Neural cell (in vitro differentiated cells): ENCODE measurements at regions not wholly inside any gene's neighbourhood (a gene's known extent, or its start where the extent isn't known, plus 50 kb on each side); places are given as distances from the start of the nearest gene placed in this dataset.

ENCODE experiments used
- H2AFZ ChIP-seq: fragments of 200-600, 300-800 bp; sonication (generic), shearing (Covaris generic); 2 replicates; pipeline ENCODE4 v1.6.0; 2014; ENCODE audit warnings: low read depth, mild to moderate bottlenecking, antibody characterized with exemption, low read length, moderate library complexity
- H3F3A ChIP-seq: fragments of 200-600 bp; shearing (Covaris generic); 2 replicates; pipeline ENCODE4 v1.6.1; 2016; ENCODE audit warnings: mild to moderate bottlenecking, moderate library complexity, mixed read lengths, antibody characterized with exemption, low read length; ENCODE audit not compliant: insufficient read depth, poor library complexity, severe bottlenecking
- H3K27ac ChIP-seq: fragments of 200-600, 300-800 bp; sonication (generic), shearing (Covaris generic); 2 replicates; pipeline ENCODE4 v1.5.1; 2014; ENCODE audit warnings: mild to moderate bottlenecking, low read length, moderate library complexity
- H3K27me3 ChIP-seq: fragments of 300-800, 200-600 bp; sonication (generic), shearing (Covaris generic); 2 replicates; pipeline ENCODE4 v1.6.0; 2014; ENCODE audit warnings: mild to moderate bottlenecking, low read depth, low read length, moderate library complexity; ENCODE audit not compliant: insufficient read depth
- H3K36me3 ChIP-seq: fragments of 300-800, 200-600 bp; sonication (generic), shearing (Covaris generic); 2 replicates; pipeline ENCODE4 v1.5.1; 2014; ENCODE audit warnings: mild to moderate bottlenecking, antibody characterized with exemption, low read length, moderate library complexity; ENCODE audit not compliant: insufficient read depth
- H3K4me2 ChIP-seq: fragments of 300-800, 200-600 bp; sonication (generic), shearing (Covaris generic); 2 replicates; pipeline ENCODE4 v1.6.0; 2014; ENCODE audit warnings: mild to moderate bottlenecking, low read length
- H3K4me3 ChIP-seq: fragments of 300-800, 200-600 bp; sonication (generic), shearing (Covaris generic); 2 replicates; pipeline ENCODE4 v1.5.1; 2014; ENCODE audit warnings: mild to moderate bottlenecking, low read length, moderate library complexity
- H3K79me2 ChIP-seq: fragments of 200-600 bp; shearing (Covaris generic); replicated peaks from 2 replicates; pipeline ENCODE4 v1.6.0; 2014; ENCODE audit warnings: mild to moderate bottlenecking, low read length, moderate library complexity; ENCODE audit not compliant: insufficient read depth
- H3K9ac ChIP-seq: fragments of 300-800, 200-600 bp; sonication (generic), shearing (Covaris generic); 2 replicates; pipeline ENCODE4 v1.6.1; 2016; ENCODE audit warnings: mild to moderate bottlenecking, low read length, mixed read lengths
- H3K9me2 ChIP-seq: fragments of 200-600 bp; shearing (Covaris generic); 2 replicates; pipeline ENCODE4 v1.6.1; 2016; ENCODE audit warnings: mild to moderate bottlenecking, low read length, mixed read lengths; ENCODE audit not compliant: insufficient read depth
- H3K9me3 ChIP-seq: fragments of 200-600, 300-800 bp; sonication (generic), shearing (Covaris generic); 2 replicates; pipeline ENCODE4 v1.6.1; 2016; ENCODE audit warnings: mild to moderate bottlenecking, mixed run types, low read length, moderate library complexity, mixed read lengths
- H4K20me1 ChIP-seq: fragments of 200-600 bp; shearing (Covaris generic); 2 replicates; pipeline ENCODE4 v1.6.1; 2016; ENCODE audit warnings: mild to moderate bottlenecking, mixed run types; ENCODE audit not compliant: insufficient read depth
- EP300 ChIP-seq: fragments of 450-650 bp; conservative IDR thresholded peaks from 2 replicates; pipeline ENCODE4 v1.6.1; 2014; ENCODE audit warnings: antibody characterized with exemption, mild to moderate bottlenecking, moderate library complexity; ENCODE audit not compliant: poor library complexity, severe bottlenecking
- EZH2 ChIP-seq: fragments of 200-600, 300-800 bp; shearing (Covaris generic), sonication (generic); IDR thresholded peaks from 2 replicates; pipeline ENCODE4 v1.6.1; 2014; ENCODE audit warnings: antibody characterized with exemption, low read length, borderline replicate concordance, mild to moderate bottlenecking; ENCODE audit not compliant: insufficient read depth, poor library complexity, severe bottlenecking
- MXI1 ChIP-seq: fragments of 450-650 bp; conservative IDR thresholded peaks from 2 replicates; pipeline ENCODE4 v1.6.1; 2014; ENCODE audit warnings: antibody characterized with exemption, mild to moderate bottlenecking; ENCODE audit not compliant: poor library complexity, severe bottlenecking
- POLR2AphosphoS5 ChIP-seq: IDR thresholded peaks from 2 replicates; pipeline ENCODE4 v1.6.1; 2012
- RAD21 ChIP-seq: fragments of 450-650 bp; conservative IDR thresholded peaks from 2 replicates; pipeline ENCODE4 v1.6.1; 2014; ENCODE audit warnings: antibody characterized with exemption, mild to moderate bottlenecking, moderate library complexity
- REST ChIP-seq: IDR thresholded peaks from 2 replicates; pipeline ENCODE4 v1.6.1; 2012; ENCODE audit warnings: borderline replicate concordance
- SMC3 ChIP-seq: fragments of 450-650 bp; conservative IDR thresholded peaks from 2 replicates; pipeline ENCODE4 v1.6.1; 2014; ENCODE audit warnings: antibody characterized with exemption, mild to moderate bottlenecking, moderate library complexity; ENCODE audit not compliant: poor library complexity
- TAF1 ChIP-seq: IDR thresholded peaks from 2 replicates; pipeline ENCODE4 v1.6.1; 2012; ENCODE audit warnings: low read depth
- TF ChIP-seq, protein P1 (sequence below): fragments of 450-650 bp; IDR thresholded peaks from 2 replicates; pipeline ENCODE4 v1.5.1; 2014; ENCODE audit warnings: antibody characterized with exemption, mild to moderate bottlenecking, moderate library complexity; ENCODE audit not compliant: poor library complexity, severe bottlenecking

DNA sequence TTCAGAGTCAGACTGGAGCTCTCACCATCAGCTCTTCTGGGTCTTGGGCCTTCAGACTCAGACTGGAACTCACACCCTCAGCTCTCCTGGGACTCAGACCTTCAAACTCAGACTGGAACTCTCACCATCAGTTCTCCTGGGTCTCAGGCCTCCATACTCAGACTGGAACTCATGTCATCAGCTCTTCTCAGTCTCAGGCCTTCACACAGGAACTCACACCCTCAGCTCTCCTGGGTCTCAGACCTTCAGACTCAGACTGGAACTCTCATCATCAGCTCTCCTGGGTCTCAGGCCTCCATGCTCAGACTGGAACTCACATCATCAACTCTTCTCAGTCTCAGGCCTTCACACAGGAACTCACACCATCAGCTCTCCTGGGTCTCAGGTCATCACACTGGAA, 147.2 kb upstream of the MXRA5 start:
- Histone ChIP-seq H3K9ac (no peak overlapping the region), H3K36me3 (no peaks in the 10 kb centered on the region), H3K27me3 (no peaks in the 10 kb centered on the region), H3K79me2 (no peaks in the 10 kb centered on the region), H4K20me1 (no peaks in the 10 kb centered on the region), H2AFZ (no peak overlapping the region), H3K4me3 (no peak overlapping the region), H3K9me2 (no peaks in the 10 kb centered on the region), H3F3A (no peaks in the 10 kb centered on the region), H3K4me2 (no peak overlapping the region), H3K9me3 (no peaks in the 10 kb centered on the region), H3K27ac (no peak overlapping the region)
- TF ChIP-seq RAD21: no peak
- TF ChIP-seq POLR2AphosphoS5: no peak
- no peak for TF ChIP-seq REST
- TF ChIP-seq EP300: no peak
- TF ChIP-seq SMC3: no peak
- no peak for TF ChIP-seq EZH2
- no peak for TF ChIP-seq TAF1
- TF ChIP-seq, protein P1, sequence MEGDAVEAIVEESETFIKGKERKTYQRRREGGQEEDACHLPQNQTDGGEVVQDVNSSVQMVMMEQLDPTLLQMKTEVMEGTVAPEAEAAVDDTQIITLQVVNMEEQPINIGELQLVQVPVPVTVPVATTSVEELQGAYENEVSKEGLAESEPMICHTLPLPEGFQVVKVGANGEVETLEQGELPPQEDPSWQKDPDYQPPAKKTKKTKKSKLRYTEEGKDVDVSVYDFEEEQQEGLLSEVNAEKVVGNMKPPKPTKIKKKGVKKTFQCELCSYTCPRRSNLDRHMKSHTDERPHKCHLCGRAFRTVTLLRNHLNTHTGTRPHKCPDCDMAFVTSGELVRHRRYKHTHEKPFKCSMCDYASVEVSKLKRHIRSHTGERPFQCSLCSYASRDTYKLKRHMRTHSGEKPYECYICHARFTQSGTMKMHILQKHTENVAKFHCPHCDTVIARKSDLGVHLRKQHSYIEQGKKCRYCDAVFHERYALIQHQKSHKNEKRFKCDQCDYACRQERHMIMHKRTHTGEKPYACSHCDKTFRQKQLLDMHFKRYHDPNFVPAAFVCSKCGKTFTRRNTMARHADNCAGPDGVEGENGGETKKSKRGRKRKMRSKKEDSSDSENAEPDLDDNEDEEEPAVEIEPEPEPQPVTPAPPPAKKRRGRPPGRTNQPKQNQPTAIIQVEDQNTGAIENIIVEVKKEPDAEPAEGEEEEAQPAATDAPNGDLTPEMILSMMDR: no peak
- TF ChIP-seq MXI1: no peak

DNA sequence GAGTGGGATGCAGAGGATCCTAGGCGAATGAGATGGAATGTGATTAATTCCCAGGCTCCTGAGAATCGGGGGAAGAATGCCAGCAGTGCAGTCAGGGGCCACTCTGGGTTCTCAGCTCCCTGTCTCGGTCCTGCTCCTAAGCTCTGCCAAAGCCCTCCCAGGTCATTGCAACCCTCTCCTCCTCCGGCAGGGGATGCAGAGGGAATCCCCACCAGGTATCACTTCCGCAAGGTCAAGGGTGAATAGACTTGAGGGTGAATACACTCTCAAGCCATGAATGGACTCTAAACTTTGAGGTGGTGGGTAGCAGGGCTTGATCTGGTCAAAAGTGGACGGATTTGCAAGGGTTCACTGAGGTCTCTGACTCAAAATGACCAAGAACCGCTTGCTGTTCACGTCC, 139.3 kb upstream of the MXRA5 start:
- no peak overlapping the region for H3K4me3 ChIP-seq
- no peaks in the 10 kb centered on the region for H3K27me3 ChIP-seq
- H3F3A ChIP-seq: no peaks in the 10 kb centered on the region
- H3K79me2 ChIP-seq: no peaks in the 10 kb centered on the region
- no peaks in the 10 kb centered on the region for H4K20me1 ChIP-seq
- no peaks in the 10 kb centered on the region for H3K9me3 ChIP-seq
- H3K4me2 ChIP-seq: no peak overlapping the region
- no peaks in the 10 kb centered on the region for H3K9me2 ChIP-seq
- H2AFZ ChIP-seq: no peak overlapping the region
- no peak overlapping the region for H3K27ac ChIP-seq
- no peaks in the 10 kb centered on the region for H3K36me3 ChIP-seq
- TF ChIP-seq, protein P1: no peak
- TF ChIP-seq EP300 (no peak), SMC3 (no peak)
- H3K9ac ChIP-seq: no peak overlapping the region
